IgD-negative memory B cell (primary cell): ENCODE measurements at regions not wholly inside any gene's neighbourhood (a gene's known extent, or its start where the extent isn't known, plus 50 kb on each side); places are given as distances from the start of the nearest gene placed in this dataset.
"Not testable (repeated sequence)": the region's sequence is repeated elsewhere in the genome, so short reads cannot be mapped to it uniquely, and the experiment has no call there.

Experiments
- H3K27ac Mint-ChIP-seq, 3 donors: one replicate each; pipeline ENCODE4 v1.8.0; 2020 to 2022; ENCODE audit warnings: mild to moderate bottlenecking in 3 of 3, mixed read lengths in 3 of 3, moderate library complexity in 1 of 3
- H3K27me3 Mint-ChIP-seq: one replicate; pipeline ENCODE4 v1.8.0; 2021; ENCODE audit warnings: mixed read lengths
- H3K36me3 Mint-ChIP-seq: one replicate; pipeline ENCODE4 v1.8.0; 2020; ENCODE audit warnings: mild to moderate bottlenecking, mixed read lengths
- H3K4me1 Mint-ChIP-seq, 3 donors: one replicate each; pipeline ENCODE4 v1.8.0; 2020 to 2022; ENCODE audit warnings: mixed read lengths in 3 of 3, mild to moderate bottlenecking in 1 of 3
- H3K4me3 Mint-ChIP-seq, 4 donors: one replicate each; pipeline ENCODE4 v1.8.0; 2020 to 2022; ENCODE audit warnings: mild to moderate bottlenecking in 4 of 4, mixed read lengths in 4 of 4, moderate library complexity in 3 of 4
- H3K9me3 Mint-ChIP-seq, 3 donors: one replicate each; pipeline ENCODE4 v1.8.0; 2020 to 2021; ENCODE audit warnings: mixed read lengths in 3 of 3, mild to moderate bottlenecking in 1 of 3

DNA sequence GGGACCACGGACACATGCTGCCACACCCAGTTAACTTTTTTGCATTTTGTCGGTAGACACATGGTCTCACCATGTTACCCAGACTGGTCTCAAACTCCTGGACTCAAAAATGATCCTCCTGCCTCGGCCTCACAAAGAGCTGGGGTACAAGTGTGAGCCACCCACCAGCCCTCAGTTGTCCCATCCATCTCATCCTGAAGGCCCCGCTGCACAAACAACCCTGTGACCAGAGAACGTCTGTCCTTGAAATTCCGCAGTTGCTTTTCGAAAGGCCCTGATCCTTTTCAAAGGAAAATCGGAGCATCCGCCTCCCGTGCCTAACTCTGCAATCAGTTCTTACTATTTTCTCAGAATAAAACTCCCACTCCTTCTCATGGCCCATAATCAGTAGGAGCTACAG lies 138.3 kb upstream of the USP29 start:
- not testable (repeated sequence) for H3K27ac Mint-ChIP-seq, H3K4me1 Mint-ChIP-seq, H3K27me3 Mint-ChIP-seq, H3K4me3 Mint-ChIP-seq, H3K36me3 Mint-ChIP-seq
- H3K9me3 Mint-ChIP-seq, result peaks cover 17 to 27% (median 21%) of the 10 kb centered on the region in 3 donors

DNA sequence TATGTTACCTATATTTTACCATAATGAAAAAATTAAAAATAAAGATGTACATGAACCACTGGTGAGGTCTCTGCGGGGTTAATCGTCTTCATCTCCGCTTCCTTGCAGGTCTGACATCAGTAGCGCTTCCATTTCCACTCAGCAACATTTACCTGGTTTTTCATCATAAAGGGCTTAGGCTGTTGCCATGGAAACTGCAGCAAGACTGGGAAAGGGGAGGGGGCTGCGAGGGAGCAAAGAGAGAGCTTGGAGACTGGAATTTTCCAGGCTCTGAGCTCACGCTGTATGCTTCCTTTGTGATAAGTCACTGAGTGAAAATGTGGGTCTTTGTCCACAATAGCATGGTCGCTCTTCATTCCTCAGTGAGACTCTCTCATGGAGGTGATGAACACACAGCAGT lies 136.6 kb upstream of the USP29 start:
- Mint-ChIP-seq H3K9me3 (peaks cover 14 to 26% (median 19%) of the 10 kb centered on the region in 3 donors), H3K4me3 (no peak overlapping the region), H3K4me1 (no peaks in the 10 kb centered on the region), H3K27me3 (no peaks in the 10 kb centered on the region), H3K36me3 (peaks cover 4% of the 10 kb centered on the region), H3K27ac (no peak overlapping the region)

DNA sequence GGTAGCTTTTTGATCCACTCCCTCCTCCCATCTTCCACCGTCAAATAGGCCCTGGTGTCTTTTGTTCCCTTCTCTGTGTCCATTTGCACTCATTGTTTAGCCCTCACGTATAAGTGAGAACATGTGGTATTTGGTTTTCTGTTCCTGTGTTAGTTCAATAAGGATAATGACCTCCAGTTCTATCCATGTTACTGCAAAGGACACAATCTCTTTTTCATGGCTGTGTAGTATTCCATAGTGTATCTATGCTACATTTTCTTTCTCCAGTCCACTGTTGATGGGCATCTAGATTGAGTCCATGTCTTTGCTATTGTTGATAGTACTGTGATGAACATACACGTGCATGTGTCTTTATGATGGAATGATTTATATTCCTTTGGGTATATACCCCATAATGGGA lies 136.0 kb upstream of the USP29 start:
- H3K9me3 Mint-ChIP-seq, result peaks cover 14 to 26% (median 19%) of the 10 kb centered on the region in 3 donors
- peaks cover 4% of the 10 kb centered on the region for H3K36me3 Mint-ChIP-seq
- H3K4me1 Mint-ChIP-seq, result no peaks in the 10 kb centered on the region
- no peaks in the 10 kb centered on the region for H3K27me3 Mint-ChIP-seq
- H3K27ac Mint-ChIP-seq, result no peak overlapping the region
- no peak overlapping the region for H3K4me3 Mint-ChIP-seq

GRCh38 chr19:56986386-56986785 lies 133.4 kb upstream of the USP29 start:
- Mint-ChIP-seq H3K27me3 (no peaks in the 10 kb centered on the region), H3K27ac (no peak overlapping the region), H3K4me1 (no peaks in the 10 kb centered on the region), H3K9me3 (peaks cover 14 to 26% (median 25%) of the 10 kb centered on the region in 3 donors), H3K4me3 (no peak overlapping the region), H3K36me3 (no peaks in the 10 kb centered on the region)

DNA sequence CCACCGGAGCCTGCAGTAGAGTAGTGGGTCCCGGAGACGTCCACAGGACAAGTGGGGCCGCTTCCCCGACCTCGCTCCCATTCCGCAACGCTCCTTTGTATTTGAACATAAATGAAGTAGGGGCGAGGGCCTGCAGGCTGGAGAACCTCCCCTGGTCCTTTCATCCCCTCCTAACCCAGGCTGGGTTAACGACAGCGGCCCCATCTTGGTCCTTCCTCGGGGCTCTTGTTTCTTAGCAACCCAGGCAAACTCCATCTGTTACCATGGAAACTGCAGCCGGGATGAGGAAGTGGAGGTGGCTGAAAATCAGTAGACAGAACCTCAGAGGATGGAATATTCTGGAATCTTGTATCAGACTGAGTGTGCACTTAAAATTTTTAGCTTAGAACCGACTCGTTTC lies 132.6 kb upstream of the USP29 start:
- H3K4me3 Mint-ChIP-seq, result no peak overlapping the region
- no peaks in the 10 kb centered on the region for H3K4me1 Mint-ChIP-seq
- H3K36me3 Mint-ChIP-seq, result no peaks in the 10 kb centered on the region

GRCh38 chr19:56988299-56988698 lies 131.5 kb upstream of the USP29 start:
- Mint-ChIP-seq H3K27me3 (no peaks in the 10 kb centered on the region), H3K27ac (no peak overlapping the region), H3K4me1 (no peaks in the 10 kb centered on the region), H3K9me3 (peaks cover 17 to 29% (median 25%) of the 10 kb centered on the region in 3 donors), H3K36me3 (no peaks in the 10 kb centered on the region), H3K4me3 (no peak overlapping the region)

More for the DNA sequence above, 132.6 kb upstream of the USP29 start:
- peaks cover 14 to 26% (median 21%) of the 10 kb centered on the region in 3 donors for H3K9me3 Mint-ChIP-seq
- H3K27ac Mint-ChIP-seq, result no peak overlapping the region
- no peaks in the 10 kb centered on the region for H3K27me3 Mint-ChIP-seq

GRCh38 chr19:56991912-56992311 lies 127.9 kb upstream of the USP29 start:
- Mint-ChIP-seq H3K9me3 (peaks cover 11 to 28% (median 25%) of the 10 kb centered on the region in 3 donors), H3K27me3 (no peaks in the 10 kb centered on the region), H3K27ac (no peak overlapping the region), H3K36me3 (no peaks in the 10 kb centered on the region), H3K4me1 (no peaks in the 10 kb centered on the region), H3K4me3 (no peak overlapping the region)

- peaks cover 12 to 29% (median 22%) of the 10 kb centered on the region in 3 donors for H3K9me3 Mint-ChIP-seq
- H3K4me1 Mint-ChIP-seq, result no peaks in the 10 kb centered on the region
- H3K27me3 Mint-ChIP-seq, result no peaks in the 10 kb centered on the region
- no peaks in the 10 kb centered on the region for H3K36me3 Mint-ChIP-seq
- H3K4me3 Mint-ChIP-seq, result peak overlapping the region in 1 of 4 donors; percentile 20
- H3K27ac Mint-ChIP-seq, result no peak overlapping the region
Measured at GRCh38 chr19:56993851-56994250, 125.9 kb upstream of the USP29 start.

- H3K4me3 Mint-ChIP-seq, result no peak overlapping the region
- H3K9me3 Mint-ChIP-seq, result peaks cover 12 to 26% (median 21%) of the 10 kb centered on the region in 3 donors
- H3K36me3 Mint-ChIP-seq, result no peaks in the 10 kb centered on the region
- no peaks in the 10 kb centered on the region for H3K4me1 Mint-ChIP-seq
- no peaks in the 10 kb centered on the region for H3K27me3 Mint-ChIP-seq
- H3K27ac Mint-ChIP-seq, result no peak overlapping the region
Measured at GRCh38 chr19:56994251-56995017, 125.4 kb upstream of the USP29 start.

DNA sequence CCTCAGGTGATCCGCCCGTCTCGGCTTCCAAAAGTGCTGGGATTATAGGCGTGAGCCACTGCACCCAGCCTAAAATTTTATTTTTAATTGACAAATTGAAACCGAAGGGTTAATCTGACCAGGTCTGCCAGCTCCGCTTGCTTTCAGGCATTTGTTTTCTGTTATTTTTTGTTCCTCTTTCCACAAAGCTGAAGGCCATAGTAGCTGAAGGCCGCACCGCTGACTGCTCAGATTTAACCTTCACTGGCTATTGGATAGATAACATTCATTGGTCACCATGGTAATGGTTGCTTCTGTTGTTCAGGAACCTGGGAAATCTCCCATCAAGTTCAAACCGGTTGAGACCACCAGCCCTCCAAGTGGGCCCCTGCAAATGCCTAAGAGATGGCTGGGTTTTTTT lies 124.5 kb upstream of the USP29 start:
- Mint-ChIP-seq H3K27ac (no peak overlapping the region), H3K36me3 (no peaks in the 10 kb centered on the region), H3K27me3 (no peaks in the 10 kb centered on the region), H3K4me1 (no peaks in the 10 kb centered on the region), H3K9me3 (peaks cover 10 to 19% (median 17%) of the 10 kb centered on the region in 3 donors), H3K4me3 (no peak overlapping the region)

- peaks cover 7 to 20% (median 15%) of the 10 kb centered on the region in 3 donors for H3K9me3 Mint-ChIP-seq
- peaks cover 2% of the 10 kb centered on the region for H3K36me3 Mint-ChIP-seq
- no peak overlapping the region for H3K27ac Mint-ChIP-seq
- H3K4me1 Mint-ChIP-seq, result no peaks in the 10 kb centered on the region
- no peaks in the 10 kb centered on the region for H3K27me3 Mint-ChIP-seq
- no peak overlapping the region for H3K4me3 Mint-ChIP-seq
Measured at GRCh38 chr19:57002195-57002601, 117.6 kb upstream of the USP29 start.

- H3K4me1 Mint-ChIP-seq, result no peaks in the 10 kb centered on the region
- no peaks in the 10 kb centered on the region for H3K27me3 Mint-ChIP-seq
- peaks cover 2% of the 10 kb centered on the region for H3K36me3 Mint-ChIP-seq
- H3K9me3 Mint-ChIP-seq, result peaks cover 8 to 25% (median 18%) of the 10 kb centered on the region in 3 donors
- no peak overlapping the region for H3K27ac Mint-ChIP-seq
- H3K4me3 Mint-ChIP-seq, result no peak overlapping the region
Measured at GRCh38 chr19:57002710-57003109, 117.1 kb upstream of the USP29 start.

- Mint-ChIP-seq H3K27me3 (no peaks in the 10 kb centered on the region), H3K4me1 (no peaks in the 10 kb centered on the region), H3K4me3 (no peak overlapping the region), H3K36me3 (peaks cover 2% of the 10 kb centered on the region), H3K27ac (no peak overlapping the region), H3K9me3 (peaks cover 8 to 25% (median 20%) of the 10 kb centered on the region in 3 donors)
Measured at GRCh38 chr19:57004418-57004817, 115.4 kb upstream of the USP29 start.

DNA sequence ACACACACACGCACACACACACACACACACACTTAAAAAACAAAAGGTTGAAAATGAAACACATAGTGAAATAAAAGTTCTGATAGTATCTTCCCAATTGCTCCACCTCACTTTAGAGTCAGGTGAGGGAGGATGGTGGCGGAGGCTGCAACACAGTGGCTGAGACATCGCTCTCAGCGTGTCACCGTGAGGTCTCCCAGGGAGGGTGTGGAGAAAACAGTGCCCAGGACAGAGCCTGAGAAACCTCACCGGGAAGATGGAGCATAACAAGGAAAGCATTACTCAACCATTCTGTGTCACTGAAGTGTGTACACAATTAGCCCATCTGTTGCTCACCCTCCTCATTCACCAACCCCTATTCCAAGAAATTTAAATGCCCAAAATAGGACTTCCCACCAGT lies 111.4 kb upstream of the USP29 start:
- Mint-ChIP-seq H3K36me3 (peaks cover 2% of the 10 kb centered on the region), H3K4me1 (no peaks in the 10 kb centered on the region), H3K27me3 (no peaks in the 10 kb centered on the region), H3K4me3 (no peak overlapping the region), H3K27ac (no peak overlapping the region), H3K9me3 (peaks cover 12 to 24% (median 15%) of the 10 kb centered on the region in 3 donors)

GRCh38 chr19:57010541-57010940 lies 109.2 kb upstream of the USP29 start:
- Mint-ChIP-seq H3K27ac (no peak overlapping the region), H3K36me3 (peaks cover 2% of the 10 kb centered on the region), H3K4me3 (no peak overlapping the region), H3K27me3 (no peaks in the 10 kb centered on the region), H3K4me1 (no peaks in the 10 kb centered on the region), H3K9me3 (peaks cover 16 to 32% (median 24%) of the 10 kb centered on the region in 3 donors)

DNA sequence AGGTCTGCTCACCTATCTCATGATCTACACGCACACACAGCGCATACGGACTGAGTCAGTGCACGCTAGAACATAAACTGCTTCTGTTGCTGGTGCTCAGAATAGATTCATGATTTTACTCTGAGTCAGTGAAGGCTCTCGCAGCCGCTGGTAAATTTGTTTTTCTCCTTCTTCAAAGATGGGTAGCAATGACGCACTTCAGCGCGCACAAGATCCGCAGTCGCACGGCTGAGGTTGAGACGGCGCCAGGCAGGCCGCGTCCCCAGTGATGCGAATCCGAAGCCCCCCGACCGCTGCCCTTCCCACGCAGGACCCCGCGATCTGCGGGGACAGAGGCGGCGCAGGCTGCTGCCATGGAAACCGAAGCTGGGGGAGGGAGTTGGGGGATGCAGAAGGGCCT lies 103.7 kb upstream of the USP29 start:
- Mint-ChIP-seq H3K27me3 (no peaks in the 10 kb centered on the region), H3K4me1 (no peaks in the 10 kb centered on the region), H3K36me3 (no peaks in the 10 kb centered on the region), H3K27ac (no peak overlapping the region), H3K9me3 (peaks cover 10 to 22% (median 15%) of the 10 kb centered on the region in 3 donors), H3K4me3 (no peak overlapping the region)
